ENCODE measurements at regions not wholly inside any gene's neighbourhood (a gene's known extent, or its start where the extent isn't known, plus 50 kb on each side); places are given as distances from the start of the nearest gene placed in this dataset.
"Not testable (repeated sequence)": the region's sequence is repeated elsewhere in the genome, so short reads cannot be mapped to it uniquely, and the experiment has no call there.

- CTCF ChIA-PET: no interaction called here
- no peak for DNase-seq
- no peaks in the 10 kb centered on the region for H3K4me1 Mint-ChIP-seq (ENCODE audit: low read depth)
- H3K4me3 Mint-ChIP-seq: no peak overlapping the region
- H3K36me3 Mint-ChIP-seq (ENCODE audit: low read depth): no peaks in the 10 kb centered on the region
- H3K27ac Mint-ChIP-seq: no peak overlapping the region
- H3K9me3 Mint-ChIP-seq: peaks cover 4% of the 10 kb centered on the region
- no peaks in the 10 kb centered on the region for H3K27me3 Mint-ChIP-seq (ENCODE audit: low read depth)
- intact Hi-C loops (cut with micrococcal nuclease): no loop called here
Observed at GRCh38 chr5:104915226-104915625, 1352.6 kb upstream of the NUDT12 start.

- intact Hi-C loops (cut with micrococcal nuclease): no loop called here
Observed at GRCh38 chr5:104914536-104915070, 1352.0 kb upstream of the NUDT12 start.

GRCh38 chr5:104913841-104914281, 1351.3 kb upstream of the NUDT12 start:
- intact Hi-C loops (cut with micrococcal nuclease): no loop called here

More at GRCh38 chr5:104914536-104915070, 1352.0 kb upstream of the NUDT12 start:
- no peak overlapping the region for H3K27ac Mint-ChIP-seq
- H3K4me1 Mint-ChIP-seq (ENCODE audit: low read depth): no peaks in the 10 kb centered on the region
- peaks cover 5% of the 10 kb centered on the region for H3K9me3 Mint-ChIP-seq
- DNase-seq: no peak
- no peak overlapping the region for H3K4me3 Mint-ChIP-seq
- CTCF ChIA-PET: no interaction called here
- H3K36me3 Mint-ChIP-seq (ENCODE audit: low read depth): no peaks in the 10 kb centered on the region
- H3K27me3 Mint-ChIP-seq (ENCODE audit: low read depth): no peaks in the 10 kb centered on the region

GRCh38 chr5:104909803-104910202, 1347.2 kb upstream of the NUDT12 start:
- Mint-ChIP-seq H3K36me3 (ENCODE audit: low read depth) (no peaks in the 10 kb centered on the region), H3K27me3 (ENCODE audit: low read depth) (no peaks in the 10 kb centered on the region), H3K9me3 (peaks cover 6% of the 10 kb centered on the region), H3K27ac (no peak overlapping the region), H3K4me3 (no peak overlapping the region), H3K4me1 (ENCODE audit: low read depth) (no peaks in the 10 kb centered on the region)
- intact Hi-C loops (cut with micrococcal nuclease): no loop called here
- DNase-seq: no peak
- CTCF ChIA-PET: no interaction called here

More at GRCh38 chr5:104913841-104914281, 1351.3 kb upstream of the NUDT12 start:
- Mint-ChIP-seq H3K4me3 (no peak overlapping the region), H3K27ac (no peak overlapping the region), H3K9me3 (peaks cover 6% of the 10 kb centered on the region), H3K27me3 (ENCODE audit: low read depth) (no peaks in the 10 kb centered on the region), H3K36me3 (ENCODE audit: low read depth) (no peaks in the 10 kb centered on the region), H3K4me1 (ENCODE audit: low read depth) (no peaks in the 10 kb centered on the region)
- CTCF ChIA-PET: no interaction called here
- no peak for DNase-seq

GRCh38 chr5:104904561-104904960, 1342.0 kb upstream of the NUDT12 start:
- H3K36me3 Mint-ChIP-seq (ENCODE audit: low read depth): no peaks in the 10 kb centered on the region
- H3K27me3 Mint-ChIP-seq (ENCODE audit: low read depth): no peaks in the 10 kb centered on the region
- H3K4me1 Mint-ChIP-seq (ENCODE audit: low read depth): no peaks in the 10 kb centered on the region
- no peak overlapping the region for H3K27ac Mint-ChIP-seq
- intact Hi-C loops (cut with micrococcal nuclease): no loop called here
- H3K9me3 Mint-ChIP-seq: peaks cover 3% of the 10 kb centered on the region
- no peak overlapping the region for H3K4me3 Mint-ChIP-seq
- no peak for DNase-seq
- CTCF ChIA-PET: interaction anchor here (0.8 kb wide), 1 partner anchor 86 kb away, joined by 3 read pairs; no protein-coding TSS in a partner anchor

- H3K9me3 Mint-ChIP-seq: peaks cover 4% of the 10 kb centered on the region
- H3K27ac Mint-ChIP-seq: no peak overlapping the region
- no peak overlapping the region for H3K4me3 Mint-ChIP-seq
- DNase-seq: no peak
- H3K36me3 Mint-ChIP-seq (ENCODE audit: low read depth): no peaks in the 10 kb centered on the region
- intact Hi-C loops (cut with micrococcal nuclease): no loop called here
- CTCF ChIA-PET: interaction anchor here (0.8 kb wide), 1 partner anchor 85 kb away, joined by 3 read pairs; no protein-coding TSS in a partner anchor
- H3K27me3 Mint-ChIP-seq (ENCODE audit: low read depth): no peaks in the 10 kb centered on the region
- no peaks in the 10 kb centered on the region for H3K4me1 Mint-ChIP-seq (ENCODE audit: low read depth)
Observed at GRCh38 chr5:104903941-104904340, 1341.4 kb upstream of the NUDT12 start.

- no peak overlapping the region for H3K4me3 Mint-ChIP-seq
- CTCF ChIA-PET: no interaction called here
- H3K4me1 Mint-ChIP-seq (ENCODE audit: low read depth): no peaks in the 10 kb centered on the region
- no peak for DNase-seq
- no peak overlapping the region for H3K27ac Mint-ChIP-seq
- no peaks in the 10 kb centered on the region for H3K27me3 Mint-ChIP-seq (ENCODE audit: low read depth)
- no peaks in the 10 kb centered on the region for H3K36me3 Mint-ChIP-seq (ENCODE audit: low read depth)
- intact Hi-C loops (cut with micrococcal nuclease): no loop called here
- H3K9me3 Mint-ChIP-seq: peaks cover 8% of the 10 kb centered on the region
Observed at GRCh38 chr5:104891596-104891995, 1329.0 kb upstream of the NUDT12 start.

GRCh38 chr5:104890767-104891166, 1328.2 kb upstream of the NUDT12 start:
- Mint-ChIP-seq H3K27ac (no peak overlapping the region), H3K4me3 (no peak overlapping the region), H3K36me3 (ENCODE audit: low read depth) (no peaks in the 10 kb centered on the region), H3K27me3 (ENCODE audit: low read depth) (no peaks in the 10 kb centered on the region), H3K4me1 (ENCODE audit: low read depth) (no peaks in the 10 kb centered on the region), H3K9me3 (peaks cover 8% of the 10 kb centered on the region)
- intact Hi-C loops (cut with micrococcal nuclease): no loop called here
- DNase-seq: no peak
- CTCF ChIA-PET: interaction anchor here (0.6 kb wide), 1 partner anchor 1245 kb away, joined by 3 read pairs; no protein-coding TSS in a partner anchor

GRCh38 chr5:104859437-104859836, 1296.8 kb upstream of the NUDT12 start:
- H3K4me3 Mint-ChIP-seq: no peak overlapping the region
- intact Hi-C loops (cut with micrococcal nuclease): no loop called here
- H3K36me3 Mint-ChIP-seq (ENCODE audit: low read depth): no peaks in the 10 kb centered on the region

GRCh38 chr5:104852099-104852498, 1289.5 kb upstream of the NUDT12 start:
- H3K36me3 Mint-ChIP-seq (ENCODE audit: low read depth); CTCF ChIA-PET; H3K4me3 Mint-ChIP-seq; DNase-seq; H3K27me3 Mint-ChIP-seq (ENCODE audit: low read depth); H3K27ac Mint-ChIP-seq; intact Hi-C loops (cut with micrococcal nuclease); H3K4me1 Mint-ChIP-seq (ENCODE audit: low read depth): not testable (repeated sequence)
- H3K9me3 Mint-ChIP-seq: peaks cover 16% of the 10 kb centered on the region

More at GRCh38 chr5:104859437-104859836, 1296.8 kb upstream of the NUDT12 start:
- H3K27me3 Mint-ChIP-seq (ENCODE audit: low read depth): no peaks in the 10 kb centered on the region
- no peak overlapping the region for H3K27ac Mint-ChIP-seq
- H3K9me3 Mint-ChIP-seq: peaks cover 3% of the 10 kb centered on the region
- H3K4me1 Mint-ChIP-seq (ENCODE audit: low read depth): no peaks in the 10 kb centered on the region
- CTCF ChIA-PET: no interaction called here
- no peak for DNase-seq

GRCh38 chr5:104845541-104845940, 1283.0 kb upstream of the NUDT12 start:
- no peak for DNase-seq
- H3K27me3 Mint-ChIP-seq (ENCODE audit: low read depth): no peaks in the 10 kb centered on the region
- peaks cover 7% of the 10 kb centered on the region for H3K9me3 Mint-ChIP-seq
- H3K4me1 Mint-ChIP-seq (ENCODE audit: low read depth): no peaks in the 10 kb centered on the region
- H3K27ac Mint-ChIP-seq: no peak overlapping the region
- intact Hi-C loops (cut with micrococcal nuclease): no loop called here
- CTCF ChIA-PET: no interaction called here
- H3K4me3 Mint-ChIP-seq: no peak overlapping the region
- H3K36me3 Mint-ChIP-seq (ENCODE audit: low read depth): no peaks in the 10 kb centered on the region

- Mint-ChIP-seq H3K27me3 (ENCODE audit: low read depth) (no peaks in the 10 kb centered on the region), H3K36me3 (ENCODE audit: low read depth) (no peaks in the 10 kb centered on the region), H3K27ac (no peak overlapping the region), H3K9me3 (no peaks in the 10 kb centered on the region), H3K4me3 (no peak overlapping the region), H3K4me1 (ENCODE audit: low read depth) (no peaks in the 10 kb centered on the region)
- no peak for DNase-seq
- CTCF ChIA-PET: no interaction called here
- intact Hi-C loops (cut with micrococcal nuclease): no loop called here
Observed at GRCh38 chr5:104843822-104844221, 1281.2 kb upstream of the NUDT12 start.

GRCh38 chr5:104840284-104840683, 1277.7 kb upstream of the NUDT12 start:
- H3K27ac Mint-ChIP-seq: no peak overlapping the region
- no peaks in the 10 kb centered on the region for H3K9me3 Mint-ChIP-seq
- H3K27me3 Mint-ChIP-seq (ENCODE audit: low read depth): no peaks in the 10 kb centered on the region
- CTCF ChIA-PET: no interaction called here
- H3K4me1 Mint-ChIP-seq (ENCODE audit: low read depth): no peaks in the 10 kb centered on the region
- H3K4me3 Mint-ChIP-seq: no peak overlapping the region
- DNase-seq: no peak
- intact Hi-C loops (cut with micrococcal nuclease): no loop called here
- no peaks in the 10 kb centered on the region for H3K36me3 Mint-ChIP-seq (ENCODE audit: low read depth)

Measured in activated naive CD4-positive, alpha-beta T cell treated with anti-CD3 and anti-CD28 coated beads for 36 hours (primary cell).